ENCODE measurements at regions not wholly inside any gene's neighbourhood (a gene's known extent, or its start where the extent isn't known, plus 50 kb on each side); places are given as distances from the start of the nearest gene placed in this dataset.

DNA sequence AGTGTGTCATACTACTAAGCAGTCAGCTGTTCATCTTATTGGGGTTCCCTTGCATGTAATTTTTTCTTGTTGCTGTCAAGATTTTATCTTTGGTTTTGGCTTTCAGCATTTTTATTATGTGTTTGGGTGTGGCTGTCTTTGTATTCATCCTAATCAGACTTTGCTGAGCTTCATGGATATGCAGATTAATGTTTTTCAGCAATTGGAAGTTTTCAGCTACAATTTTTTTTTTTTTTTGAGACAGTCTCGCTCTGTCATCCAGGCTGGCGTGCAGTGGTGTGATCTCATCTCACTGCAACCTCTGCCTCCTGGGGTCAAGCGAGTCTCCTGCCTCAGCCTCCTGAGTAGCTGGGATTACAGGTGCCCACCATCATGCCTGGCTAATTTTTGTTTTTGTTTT, 108.8 kb downstream of the BARX1 start:
- 89% methylated on average over 3 of the region's 3 CpGs; no CpG with 5 or more reads in 1 of the 2 experiments for WGBS, 2 experiments (ENCODE audit: extremely low coverage in 1 of 2, insufficient coverage in 1 of 2, insufficient read length in 1 of 2, insufficient replicate concordance in 2 of 2, low coverage in 1 of 2, low lambda C conversion rate in 2 of 2, missing lambda C conversion rate in 1 of 2)
- Histone ChIP-seq H3K23ac (ENCODE audit: insufficient read length) (no peak overlapping the region), H3K36me3 (ENCODE audit: control insufficient read depth in 2 of 4, insufficient read depth in 4 of 4, low read length in 3 of 4) (no peaks in the 10 kb centered on the region), H3K14ac (ENCODE audit: insufficient read length) (no peak overlapping the region), H4K91ac (replicated peaks; ENCODE audit: insufficient read length, low read length) (no peak overlapping the region), H2BK120ac (replicated peaks; ENCODE audit: low read depth, low read length) (no peak overlapping the region), H3K9ac (replicated peaks in 1 of 4; ENCODE audit: extremely low read depth in 1 of 4, low read depth in 3 of 4, low read length in 3 of 4) (no peak overlapping the region), H3K9me3 (ENCODE audit: insufficient read depth in 2 of 2, low read depth in 1 of 2, low read length in 1 of 2) (no peaks in the 10 kb centered on the region), H2BK5ac (ENCODE audit: low read depth, low read length) (no peak overlapping the region), H2AFZ (ENCODE audit: low read length) (no peak overlapping the region), H2AK5ac (ENCODE audit: low read depth, low read length) (no peak overlapping the region), H4K20me1 (replicated peaks in 1 of 2; ENCODE audit: control insufficient read depth in 1 of 2, insufficient read depth in 2 of 2, low read length in 2 of 2) (no peaks in the 10 kb centered on the region), H3K79me2 (ENCODE audit: control insufficient read depth in 1 of 2, insufficient read depth in 2 of 2, low read length in 2 of 2) (no peaks in the 10 kb centered on the region), H3K27ac (ENCODE audit: low read depth, low read length) (no peak overlapping the region), H3K18ac (ENCODE audit: extremely low read depth, low read length) (no peak overlapping the region), H2BK12ac (ENCODE audit: low read depth, low read length) (no peak overlapping the region), H3K4me3 (ENCODE audit: extremely low read depth in 1 of 4, insufficient read depth in 2 of 4, low read depth in 3 of 4, low read length in 4 of 4) (no peak overlapping the region), H3K79me1 (ENCODE audit: low read depth, low read length) (no peaks in the 10 kb centered on the region), H4K5ac (ENCODE audit: insufficient read length, low read depth, low read length) (no peak overlapping the region), H3K4ac (replicated peaks; ENCODE audit: insufficient read length, low read depth, low read length) (no peak overlapping the region), H3K27me3 (replicated peaks in 1 of 4; ENCODE audit: control insufficient read depth in 3 of 4, extremely low read depth in 1 of 4, insufficient read depth in 3 of 4, low read length in 3 of 4) (no peaks in the 10 kb centered on the region), H3K4me2 (ENCODE audit: insufficient read depth in 1 of 2, low read depth in 2 of 2, low read length in 2 of 2) (no peak overlapping the region), H4K8ac (ENCODE audit: extremely low read depth, insufficient read depth, low read length) (no peak overlapping the region), H3K4me1 (replicated peaks in 1 of 4; ENCODE audit: control insufficient read depth in 3 of 4, insufficient read depth in 4 of 4, low read length in 3 of 4) (no peaks in the 10 kb centered on the region), H2BK20ac (ENCODE audit: low read length) (no peak overlapping the region), H3K56ac (replicated peaks; ENCODE audit: insufficient read length, low read depth, low read length) (no peak overlapping the region), H2BK15ac (ENCODE audit: low read length) (no peak overlapping the region), H3K23me2 (ENCODE audit: low read depth, low read length) (no peaks in the 10 kb centered on the region)
- CTCF ChIA-PET (ENCODE audit: partially characterized antibody): interaction anchor here (1.1 to 3.6 kb wide), 2 partner anchors 17 to 117 kb away, joined by 3 to 18 read pairs; no protein-coding TSS in a partner anchor
- FAIRE-seq: no peak
- no peak for DNase-seq (ENCODE audit: low read depth in 1 of 2, low spot score in 2 of 2)
- POLR2A ChIA-PET (ENCODE audit: partially characterized antibody): no interaction called here
- TF ChIP-seq SIN3A (conservative IDR thresholded peaks at IDR 0.05 in 1 of 2, IDR thresholded peaks at IDR 0.05 in 1 of 2; ENCODE audit: low read depth in 1 of 2, low read length in 2 of 2) (no peak), SP4 (IDR thresholded peaks at IDR 0.05; ENCODE audit: low read length) (no peak), CHD2 (IDR thresholded peaks at IDR 0.05; ENCODE audit: low read length) (no peak), SIX5 (IDR thresholded peaks at IDR 0.05; ENCODE audit: low read depth, low read length) (no peak), CEBPB (IDR thresholded peaks at IDR 0.05; ENCODE audit: low read depth, low read length) (no peak), ASH2L (IDR thresholded peaks at IDR 0.05; ENCODE audit: low read length) (no peak), CTBP2 (IDR thresholded peaks at IDR 0.05; ENCODE audit: borderline replicate concordance, insufficient read depth, insufficient read length, low read length) (no peak), FOSL1 (IDR thresholded peaks at IDR 0.05; ENCODE audit: insufficient read depth, low read depth, low read length) (no peak), SAP30 (IDR thresholded peaks at IDR 0.05; ENCODE audit: insufficient read depth, insufficient replicate concordance, low read length) (no peak), SRF (IDR thresholded peaks at IDR 0.05; ENCODE audit: low read depth, low read length) (no peak), NANOG (IDR thresholded peaks at IDR 0.05; ENCODE audit: insufficient read depth, low read depth, low read length, poor library complexity, severe bottlenecking) (no peak), CBX8 (IDR thresholded peaks at IDR 0.05; ENCODE audit: borderline replicate concordance, low read depth, low read length) (no peak), NRF1 (IDR thresholded peaks at IDR 0.05; ENCODE audit: low read depth, low read length) (no peak), PHF8 (conservative IDR thresholded peaks at IDR 0.05; ENCODE audit: low read depth, low read length) (no peak), CBX5 (IDR thresholded peaks at IDR 0.05; ENCODE audit: low read depth, low read length) (no peak), POLR2A (IDR thresholded peaks at IDR 0.05; ENCODE audit: control extremely low read depth in 1 of 2, low read depth in 2 of 2, low read length in 2 of 2) (no peak)
